ENCODE measurements at regions not wholly inside any gene's neighbourhood (a gene's known extent, or its start where the extent isn't known, plus 50 kb on each side); places are given as distances from the start of the nearest gene placed in this dataset.
"Not testable (repeated sequence)": the region's sequence is repeated elsewhere in the genome, so short reads cannot be mapped to it uniquely, and the experiment has no call there.

GRCh38 chr15:61374848-61375247, 145.7 kb upstream of the RORA start:
- Mint-ChIP-seq H3K27ac (no peak overlapping the region), H3K27me3 (peaks cover 2% of the 10 kb centered on the region), H3K4me1 (ENCODE audit: low read depth) (no peaks in the 10 kb centered on the region), H3K9me3 (ENCODE audit: low read depth) (no peaks in the 10 kb centered on the region), H3K36me3 (no peaks in the 10 kb centered on the region), H3K4me3 (no peak overlapping the region)

DNA sequence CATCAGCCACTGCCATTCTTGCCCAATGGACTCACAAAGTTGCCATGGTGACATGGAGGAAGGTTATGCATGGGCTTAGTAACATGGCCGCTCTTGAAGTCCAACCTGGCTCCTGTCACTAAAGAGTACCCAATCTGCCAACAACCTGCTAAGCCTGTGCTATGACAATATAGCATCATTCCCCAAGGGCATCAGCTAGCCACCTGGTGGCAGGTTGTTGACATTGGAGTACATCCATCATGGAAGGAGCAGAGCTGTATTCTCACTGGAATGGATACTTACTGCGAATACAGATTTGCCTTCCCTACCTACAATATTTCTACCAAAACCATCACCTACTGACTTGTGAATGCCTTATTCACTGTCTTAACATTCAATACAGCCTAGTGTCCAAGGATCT, 138.9 kb upstream of the RORA start:
- Mint-ChIP-seq H3K27ac (no peak overlapping the region), H3K4me3 (no peak overlapping the region), H3K9me3 (ENCODE audit: low read depth) (peaks cover under 1% of the 10 kb centered on the region), H3K4me1 (ENCODE audit: low read depth) (no peaks in the 10 kb centered on the region), H3K36me3 (no peaks in the 10 kb centered on the region), H3K27me3 (peaks cover 19% of the 10 kb centered on the region)

GRCh38 chr15:61364871-61365270, 135.8 kb upstream of the RORA start:
- no peaks in the 10 kb centered on the region for H3K36me3 Mint-ChIP-seq
- peaks cover 23% of the 10 kb centered on the region for H3K27me3 Mint-ChIP-seq

GRCh38 chr15:61362912-61363311, 133.8 kb upstream of the RORA start:
- not testable (repeated sequence) for H3K9me3 Mint-ChIP-seq (ENCODE audit: low read depth); H3K4me3 Mint-ChIP-seq; H3K36me3 Mint-ChIP-seq; H3K4me1 Mint-ChIP-seq (ENCODE audit: low read depth); H3K27ac Mint-ChIP-seq
- H3K27me3 Mint-ChIP-seq: peaks cover 22% of the 10 kb centered on the region

More at GRCh38 chr15:61364871-61365270, 135.8 kb upstream of the RORA start:
- Mint-ChIP-seq H3K9me3 (ENCODE audit: low read depth) (peaks cover 4% of the 10 kb centered on the region), H3K4me3 (no peak overlapping the region), H3K27ac (no peak overlapping the region), H3K4me1 (ENCODE audit: low read depth) (no peaks in the 10 kb centered on the region)

GRCh38 chr15:61344293-61344692, 115.2 kb upstream of the RORA start:
- Mint-ChIP-seq H3K27ac (no peak overlapping the region), H3K4me3 (no peak overlapping the region), H3K9me3 (ENCODE audit: low read depth) (peaks cover 11% of the 10 kb centered on the region), H3K4me1 (ENCODE audit: low read depth) (no peaks in the 10 kb centered on the region), H3K36me3 (no peaks in the 10 kb centered on the region), H3K27me3 (peaks cover 21% of the 10 kb centered on the region)

- peaks cover 21% of the 10 kb centered on the region for H3K27me3 Mint-ChIP-seq
These were observed 113.3 kb upstream of the RORA start for GRCh38 chr15:61342390-61342789.

DNA sequence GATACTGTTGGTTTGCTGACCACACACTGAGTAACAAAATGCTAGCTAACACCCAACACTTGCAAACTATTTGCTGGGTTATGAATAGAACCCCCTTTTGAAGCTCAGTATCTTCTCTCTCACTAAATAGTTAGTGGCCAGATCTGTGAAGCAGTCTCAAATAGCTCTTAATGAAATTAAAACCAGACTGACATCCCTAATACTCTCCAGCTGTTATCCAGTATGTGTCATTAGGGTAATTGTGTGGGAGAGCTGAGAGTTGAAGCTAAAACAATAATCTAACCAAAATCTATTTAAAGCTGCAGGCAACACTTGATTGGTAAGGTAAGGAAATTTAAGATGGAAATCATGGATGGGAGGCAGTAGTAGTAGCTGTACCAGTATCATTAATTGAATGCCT, 110.4 kb upstream of the RORA start:
- no peak overlapping the region for H3K27ac Mint-ChIP-seq
- peaks cover 17% of the 10 kb centered on the region for H3K27me3 Mint-ChIP-seq
- H3K9me3 Mint-ChIP-seq (ENCODE audit: low read depth): peaks cover 11% of the 10 kb centered on the region

More at GRCh38 chr15:61342390-61342789, 113.3 kb upstream of the RORA start:
- Mint-ChIP-seq H3K4me3 (no peak overlapping the region), H3K9me3 (ENCODE audit: low read depth) (peaks cover 11% of the 10 kb centered on the region), H3K27ac (no peak overlapping the region), H3K4me1 (ENCODE audit: low read depth) (no peaks in the 10 kb centered on the region), H3K36me3 (no peaks in the 10 kb centered on the region)

DNA sequence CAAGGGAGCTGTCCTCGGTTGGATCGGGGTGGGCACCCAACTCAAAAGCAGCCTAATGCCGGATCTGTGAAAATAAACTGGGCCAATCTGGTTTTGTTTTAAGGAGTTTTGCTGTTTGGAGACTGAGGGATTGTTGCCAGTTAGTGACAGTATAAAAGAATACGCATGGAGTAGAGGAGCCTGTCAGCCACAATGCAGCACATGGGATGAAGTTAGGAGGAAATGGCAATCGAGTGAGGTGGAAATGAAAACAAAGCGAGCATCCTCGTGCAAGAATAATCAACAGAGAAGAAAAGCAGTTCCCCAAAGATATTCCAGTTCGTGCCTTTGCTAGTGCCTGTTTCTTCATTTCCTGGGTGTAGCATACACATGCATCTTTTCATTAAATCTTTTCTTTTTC, 108.4 kb upstream of the RORA start:
- Mint-ChIP-seq H3K4me3 (no peak overlapping the region), H3K36me3 (no peaks in the 10 kb centered on the region), H3K27me3 (peaks cover 13% of the 10 kb centered on the region), H3K4me1 (ENCODE audit: low read depth) (no peaks in the 10 kb centered on the region), H3K27ac (no peak overlapping the region), H3K9me3 (ENCODE audit: low read depth) (peaks cover 8% of the 10 kb centered on the region)

More for the DNA sequence above, 110.4 kb upstream of the RORA start:
- no peak overlapping the region for H3K4me3 Mint-ChIP-seq
- no peaks in the 10 kb centered on the region for H3K4me1 Mint-ChIP-seq (ENCODE audit: low read depth)
- H3K36me3 Mint-ChIP-seq: no peaks in the 10 kb centered on the region

DNA sequence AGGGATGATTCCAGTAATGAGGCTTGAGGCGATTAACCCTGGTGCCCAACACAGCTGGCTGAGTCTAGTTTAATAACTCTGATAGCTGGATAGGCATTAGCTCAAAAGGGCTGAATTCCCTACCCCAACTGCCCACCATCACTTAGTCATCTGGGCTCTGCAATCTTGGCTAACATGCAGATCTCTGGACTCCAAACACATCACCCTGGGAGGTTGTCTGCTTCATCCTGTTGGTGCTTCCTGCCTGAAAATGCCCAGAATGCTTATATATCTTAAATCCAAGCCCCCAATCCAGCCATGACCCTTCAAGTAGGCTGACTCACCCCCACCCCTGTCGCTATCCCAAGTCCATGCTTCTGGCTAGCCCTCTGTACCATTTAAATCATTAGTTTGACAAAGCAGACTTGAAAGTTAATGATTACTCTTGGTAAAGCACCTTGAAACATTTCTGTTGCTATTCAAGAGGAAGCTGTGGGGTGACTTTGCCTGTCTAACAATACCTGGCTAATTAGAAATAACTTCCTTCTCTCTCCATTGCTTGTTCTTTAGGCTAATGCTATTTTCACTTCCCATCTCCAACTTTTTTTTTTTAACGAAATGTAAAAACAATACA, 107.0 kb upstream of the RORA start:
- Mint-ChIP-seq H3K36me3 (no peaks in the 10 kb centered on the region), H3K27me3 (peaks cover 14% of the 10 kb centered on the region), H3K27ac (no peak overlapping the region), H3K4me3 (no peak overlapping the region), H3K4me1 (ENCODE audit: low read depth) (no peaks in the 10 kb centered on the region), H3K9me3 (ENCODE audit: low read depth) (peaks cover 3% of the 10 kb centered on the region)

DNA sequence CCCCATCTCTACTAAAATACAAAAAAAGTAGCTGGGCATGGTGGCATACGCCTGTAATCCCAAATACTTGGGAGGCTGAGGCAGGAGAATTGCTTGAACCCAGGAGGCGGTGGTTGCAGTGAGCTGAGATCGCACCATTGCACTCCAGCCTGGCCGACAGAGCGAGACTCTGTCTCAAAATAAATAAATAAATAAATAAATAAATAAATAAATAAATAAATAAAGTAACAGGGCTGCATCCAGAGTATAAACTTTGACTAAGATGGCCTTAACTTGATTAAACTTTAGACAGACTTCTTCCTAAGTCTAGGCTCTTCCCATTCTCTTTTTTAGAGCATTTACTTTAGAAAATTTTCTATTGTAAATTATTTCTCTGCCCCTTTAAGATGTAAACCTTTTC, 105.6 kb upstream of the RORA start:
- H3K27ac Mint-ChIP-seq; H3K4me3 Mint-ChIP-seq; H3K9me3 Mint-ChIP-seq (ENCODE audit: low read depth); H3K4me1 Mint-ChIP-seq (ENCODE audit: low read depth); H3K36me3 Mint-ChIP-seq: not testable (repeated sequence)
- H3K27me3 Mint-ChIP-seq: peaks cover 12% of the 10 kb centered on the region

DNA sequence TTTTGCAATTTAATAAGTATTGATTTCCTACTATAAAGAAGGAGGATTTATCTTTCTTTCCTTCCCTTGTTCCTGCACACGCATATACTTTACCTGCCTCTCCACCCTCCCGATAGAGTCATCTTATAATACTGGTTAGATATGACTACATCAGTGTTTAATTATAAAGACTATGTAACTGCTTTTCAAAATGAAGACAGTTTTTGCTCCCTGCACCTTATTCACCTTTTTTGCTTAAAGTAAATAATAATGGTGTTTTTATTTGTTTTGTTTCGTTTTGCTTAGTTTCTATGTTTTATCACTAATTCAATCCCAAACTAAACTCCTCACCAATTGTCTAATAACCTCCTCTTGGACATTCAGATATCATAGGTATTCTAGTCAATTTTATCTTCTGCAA, 101.9 kb upstream of the RORA start:
- Mint-ChIP-seq H3K4me1 (ENCODE audit: low read depth) (no peaks in the 10 kb centered on the region), H3K4me3 (no peak overlapping the region), H3K9me3 (ENCODE audit: low read depth) (peaks cover 3% of the 10 kb centered on the region), H3K27me3 (peaks cover 12% of the 10 kb centered on the region), H3K36me3 (no peaks in the 10 kb centered on the region), H3K27ac (no peak overlapping the region)

GRCh38 chr15:61327019-61327631, 98.0 kb upstream of the RORA start:
- H3K9me3 Mint-ChIP-seq (ENCODE audit: low read depth): no peaks in the 10 kb centered on the region
- H3K27me3 Mint-ChIP-seq: peaks cover 14% of the 10 kb centered on the region
- H3K36me3 Mint-ChIP-seq: no peaks in the 10 kb centered on the region
- H3K4me3 Mint-ChIP-seq: no peak overlapping the region
- H3K27ac Mint-ChIP-seq: no peak overlapping the region
- H3K4me1 Mint-ChIP-seq (ENCODE audit: low read depth): no peaks in the 10 kb centered on the region

GRCh38 chr15:61319892-61320291, 90.8 kb upstream of the RORA start:
- H3K9me3 Mint-ChIP-seq (ENCODE audit: low read depth): peaks cover 7% of the 10 kb centered on the region
- no peak overlapping the region for H3K4me3 Mint-ChIP-seq
- H3K36me3 Mint-ChIP-seq: no peaks in the 10 kb centered on the region
- H3K27me3 Mint-ChIP-seq: peaks cover 12% of the 10 kb centered on the region
- H3K27ac Mint-ChIP-seq: no peak overlapping the region
- H3K4me1 Mint-ChIP-seq (ENCODE audit: low read depth): no peaks in the 10 kb centered on the region

GRCh38 chr15:61318802-61319525, 89.9 kb upstream of the RORA start:
- Mint-ChIP-seq H3K27ac (no peak overlapping the region), H3K4me3 (no peak overlapping the region), H3K36me3 (no peaks in the 10 kb centered on the region), H3K9me3 (ENCODE audit: low read depth) (peaks cover 7% of the 10 kb centered on the region), H3K4me1 (ENCODE audit: low read depth) (no peaks in the 10 kb centered on the region), H3K27me3 (peaks cover 7% of the 10 kb centered on the region)

DNA sequence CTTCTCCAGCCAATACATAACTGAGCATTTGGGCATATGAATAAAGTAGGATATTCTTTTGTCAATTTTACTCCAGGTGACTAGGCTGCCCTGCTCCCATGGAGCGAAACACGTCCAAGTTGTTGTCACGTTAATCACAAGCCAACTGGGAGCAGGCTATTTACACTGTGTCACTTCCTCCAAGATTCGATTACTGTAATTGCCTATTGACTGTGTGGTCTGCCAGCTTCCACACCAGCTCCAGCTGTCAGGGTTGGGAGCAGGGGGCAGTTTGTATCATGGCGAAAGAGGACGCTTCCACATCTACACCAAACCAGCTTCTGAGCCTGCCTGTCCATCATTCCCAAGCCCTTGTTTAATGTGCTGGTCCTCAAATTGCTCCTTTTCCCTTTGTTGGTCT, 89.2 kb upstream of the RORA start:
- H3K4me3 Mint-ChIP-seq: no peak overlapping the region
- H3K4me1 Mint-ChIP-seq (ENCODE audit: low read depth): no peaks in the 10 kb centered on the region
- H3K36me3 Mint-ChIP-seq: no peaks in the 10 kb centered on the region
- peaks cover 7% of the 10 kb centered on the region for H3K27me3 Mint-ChIP-seq
- peaks cover 7% of the 10 kb centered on the region for H3K9me3 Mint-ChIP-seq (ENCODE audit: low read depth)
- H3K27ac Mint-ChIP-seq: no peak overlapping the region

All from activated naive CD8-positive, alpha-beta T cell (primary cell).